Activated gamma-delta T cell (primary cell): ENCODE measurements at regions not wholly inside any gene's neighbourhood (a gene's known extent, or its start where the extent isn't known, plus 50 kb on each side); places are given as distances from the start of the nearest gene placed in this dataset.
A peak's percentile ranks its signal among the peaks of the same experiment; 100 is the strongest.

Experiments used
- DNase-seq: peaks from one replicate; lab custom pipeline; 2025; lab: John Stamatoyannopoulos, UW

DNA sequence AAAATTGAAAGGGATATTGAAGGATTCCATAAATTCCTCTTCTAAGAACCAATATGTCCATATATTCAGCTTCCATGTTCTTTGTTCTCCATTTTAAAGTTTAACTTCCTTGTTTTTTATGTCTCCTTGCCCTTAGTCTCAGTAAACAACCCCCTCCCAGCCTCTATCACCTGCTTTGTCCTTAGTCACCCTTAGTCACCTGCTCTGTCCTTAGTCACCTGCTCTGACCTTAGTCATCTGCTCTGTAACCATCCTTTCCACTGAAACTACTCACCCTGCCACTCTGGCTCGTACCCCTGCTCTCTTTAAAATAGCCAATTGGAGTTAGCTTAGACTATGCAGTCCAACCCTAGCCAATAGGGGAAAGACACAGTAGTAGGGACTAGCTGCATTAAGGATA, 136.2 kb upstream of the TMEM106B start:
- no peak for DNase-seq

DNA sequence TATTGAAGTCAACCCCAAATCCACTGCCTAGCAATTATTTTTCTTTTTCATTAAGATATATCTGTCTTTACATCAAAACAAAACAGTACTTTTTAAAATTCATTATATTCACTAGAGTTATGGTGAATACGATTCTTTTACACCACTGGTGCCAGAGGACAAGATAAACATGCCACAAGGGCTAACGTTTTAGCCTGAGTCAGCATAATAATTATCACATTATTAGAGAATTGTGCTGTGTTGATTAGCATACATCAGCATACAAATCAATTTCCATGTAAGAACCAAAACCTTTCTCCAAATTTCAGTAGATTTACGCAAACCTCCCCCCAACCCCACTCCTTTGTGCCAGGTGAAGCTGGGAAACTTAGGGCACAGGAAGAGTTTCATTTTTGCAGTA, 131.1 kb upstream of the TMEM106B start:
- DNase-seq, result no peak

DNA sequence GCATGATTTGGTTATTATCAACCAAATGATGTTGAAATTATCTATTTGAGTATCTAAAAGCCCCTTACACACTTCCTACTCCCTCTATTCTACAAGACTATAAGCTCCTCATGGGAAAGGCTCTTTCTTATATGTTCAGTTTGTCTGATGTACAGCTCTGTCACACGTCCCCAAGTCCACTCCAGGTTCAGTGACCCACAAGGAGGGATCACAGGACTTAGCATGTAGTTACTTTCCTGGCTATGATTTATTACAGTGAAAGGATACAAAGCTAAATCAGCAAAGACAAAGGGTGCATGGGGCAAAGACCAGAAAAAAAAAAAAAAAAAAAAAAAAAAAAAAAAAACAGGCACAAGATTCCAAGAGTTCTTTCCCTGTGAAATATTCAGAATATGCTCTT, 125.6 kb upstream of the TMEM106B start:
- DNase-seq, result no peak

DNA sequence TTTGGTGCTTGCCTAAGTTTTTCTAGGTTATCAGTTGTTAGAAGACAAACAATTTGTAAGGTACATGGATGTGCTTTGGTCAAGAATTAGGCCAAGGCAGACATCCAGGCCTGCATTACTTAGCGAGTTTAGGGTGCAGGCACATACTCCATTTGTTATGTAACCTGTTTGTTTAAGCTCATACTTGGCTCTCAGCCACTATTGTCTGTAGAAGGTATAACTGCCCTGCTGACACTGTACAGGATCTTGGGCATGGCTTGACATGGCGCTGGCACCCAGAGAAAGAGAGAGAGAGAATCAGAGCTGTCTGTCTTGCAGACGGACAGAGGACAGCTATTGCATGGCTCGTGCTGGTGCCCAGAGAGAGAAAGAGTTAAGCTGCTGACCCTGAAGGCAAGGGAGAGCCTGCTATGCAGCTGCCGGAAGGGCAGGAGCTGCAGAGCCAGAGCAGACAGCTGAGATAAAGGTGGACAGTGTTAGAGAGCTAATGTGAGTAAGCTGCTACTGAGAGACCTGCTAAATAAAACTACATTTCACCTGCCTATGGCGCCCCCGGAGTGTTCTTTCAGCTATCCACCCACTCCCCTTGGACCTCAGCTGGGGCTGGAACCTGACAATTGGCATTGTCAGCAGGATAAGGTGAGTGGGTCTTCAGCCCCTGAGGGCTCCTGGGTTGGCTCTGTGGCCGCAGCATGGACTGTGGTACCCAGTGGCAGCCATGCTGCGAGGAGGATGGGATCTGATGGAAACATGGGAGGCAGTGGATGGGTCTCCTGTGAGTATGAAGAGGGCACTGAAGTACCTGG, 120.9 kb upstream of the TMEM106B start:
- no peak for DNase-seq

DNA sequence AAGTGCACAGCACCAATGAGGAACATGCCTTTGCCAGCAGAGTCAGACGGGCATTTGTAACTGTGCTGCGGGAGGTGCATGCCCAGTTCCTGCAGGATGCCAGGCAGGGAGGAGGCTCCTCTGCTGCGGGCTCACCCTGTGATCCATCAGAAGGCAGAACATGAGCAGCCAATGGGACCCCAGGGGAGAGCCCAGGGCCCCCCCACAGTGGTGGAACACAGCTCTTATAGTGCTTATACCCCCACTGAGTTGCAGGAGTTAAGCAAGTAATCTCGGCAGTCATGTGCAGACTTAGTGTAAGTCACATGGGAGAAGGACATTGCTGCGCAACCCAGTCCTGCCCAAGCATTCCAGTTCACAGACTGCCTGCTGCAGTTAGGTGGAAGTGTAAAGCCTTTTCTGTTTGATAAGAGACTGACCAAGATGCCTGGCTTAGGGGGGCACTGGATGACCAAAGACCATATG, 120.3 kb upstream of the TMEM106B start:
- no peak for DNase-seq

DNA sequence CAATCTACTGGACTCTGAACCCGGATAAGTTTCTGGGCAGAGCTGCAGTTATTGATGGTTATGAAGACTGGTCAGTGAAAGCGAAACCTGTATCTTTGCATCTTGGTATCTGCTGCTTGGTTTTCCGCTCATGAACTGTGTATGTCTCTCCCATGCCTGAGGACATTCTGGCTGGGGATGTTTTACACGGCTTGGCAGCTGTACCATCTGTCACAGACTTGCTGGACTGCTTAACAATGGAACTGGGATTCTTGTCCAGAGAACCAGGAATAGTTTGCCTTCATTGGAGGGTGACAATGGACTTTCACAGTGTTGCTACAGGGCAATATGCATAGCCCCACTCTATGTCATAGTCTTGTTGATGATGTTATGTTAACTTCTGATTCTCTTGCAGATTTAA, 119.9 kb upstream of the TMEM106B start:
- DNase-seq, result no peak

DNA sequence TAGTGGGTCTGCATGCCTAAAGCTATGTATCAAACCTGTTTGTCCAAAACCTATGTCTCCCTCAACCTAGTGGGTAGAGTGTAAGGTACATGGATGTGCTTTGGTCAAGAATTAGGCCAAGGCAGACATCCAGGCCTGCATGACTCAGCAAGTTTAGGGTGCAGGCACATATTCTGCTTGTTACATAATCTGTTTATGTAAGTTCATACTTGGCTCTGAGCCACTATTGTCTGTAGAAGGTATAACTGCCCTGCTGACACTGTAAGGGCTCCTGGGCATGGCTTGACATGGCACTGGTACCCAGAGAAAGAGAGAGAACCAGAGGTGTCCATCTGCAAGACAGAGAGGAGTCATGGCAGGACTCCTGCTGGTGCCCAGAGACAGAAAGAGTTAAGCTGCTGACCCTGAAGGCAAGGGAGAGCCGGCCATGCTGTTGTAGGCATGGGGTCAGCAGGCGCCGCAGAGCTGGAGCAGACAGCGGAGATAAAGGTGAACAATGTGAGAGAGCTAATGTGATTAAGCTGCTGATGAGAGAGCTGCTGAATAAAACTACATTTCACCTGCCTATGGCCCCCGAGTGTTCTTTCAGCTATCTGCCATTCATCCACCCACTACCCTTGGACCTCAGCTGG, 118.5 kb upstream of the TMEM106B start:
- DNase-seq, result no peak

DNA sequence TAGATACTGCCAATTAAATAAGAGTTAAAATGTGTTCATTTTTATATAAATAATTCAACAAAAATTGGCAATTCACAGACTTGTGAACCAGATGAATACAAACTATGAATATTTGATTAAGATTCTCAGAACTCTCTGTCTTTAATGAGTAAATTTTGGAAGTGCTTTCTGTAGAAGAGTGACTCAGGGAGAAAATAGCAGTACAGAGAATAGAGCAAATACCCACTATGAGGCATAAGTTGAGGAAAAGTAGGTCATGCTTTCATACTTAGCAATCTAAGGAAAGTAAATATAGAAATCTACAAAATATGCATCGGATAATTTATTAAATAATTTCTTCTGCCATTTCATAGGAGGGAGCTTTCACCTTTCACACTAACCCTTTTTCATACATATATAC, 117.7 kb upstream of the TMEM106B start:
- no peak for DNase-seq

DNA sequence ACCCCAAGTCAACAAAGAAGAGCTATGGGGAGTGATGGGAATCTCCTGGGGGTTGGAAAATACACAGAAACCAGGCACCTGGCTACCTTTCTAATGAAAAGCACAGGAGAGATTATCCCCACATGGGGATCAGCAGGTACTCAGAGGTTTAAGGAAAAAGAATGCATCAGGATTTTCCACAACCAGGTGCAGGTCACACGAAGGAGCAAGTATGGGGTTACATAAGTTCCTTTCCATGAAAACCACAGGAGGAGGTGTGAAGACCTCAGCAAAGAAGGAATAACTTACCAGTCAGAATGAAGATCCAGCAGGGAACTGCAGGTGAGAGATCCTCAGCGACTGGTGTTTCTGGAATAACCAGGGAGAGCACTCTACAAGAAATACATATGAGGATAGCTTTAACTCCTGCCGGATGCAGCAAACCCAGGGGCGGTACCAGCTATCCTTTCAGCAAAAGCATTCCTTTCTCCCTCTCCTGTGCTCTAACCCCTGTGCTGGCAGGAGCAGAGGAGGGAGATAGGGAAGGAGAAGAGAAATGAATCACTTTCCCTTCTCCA, 116.7 kb upstream of the TMEM106B start:
- no peak for DNase-seq

DNA sequence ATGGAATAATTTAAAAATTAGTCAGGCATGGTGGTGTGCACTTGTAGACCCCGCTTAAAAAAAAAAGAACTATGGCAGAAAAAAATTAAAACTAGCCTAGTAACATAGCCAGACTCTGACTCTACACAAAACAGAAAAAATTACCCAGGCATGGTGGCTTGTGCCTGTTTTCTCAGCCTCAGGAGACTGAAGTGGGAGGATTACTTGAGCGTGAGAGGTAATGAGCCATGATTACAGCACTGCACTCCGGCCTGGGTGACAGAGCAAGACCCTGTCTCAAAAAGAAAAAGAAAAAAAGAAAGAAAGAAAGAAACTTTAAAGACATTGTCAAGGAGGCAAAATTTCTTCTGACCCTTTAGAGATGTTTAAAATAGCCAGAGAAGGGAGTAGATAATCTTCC, 109.0 kb upstream of the TMEM106B start:
- DNase-seq, result no peak

DNA sequence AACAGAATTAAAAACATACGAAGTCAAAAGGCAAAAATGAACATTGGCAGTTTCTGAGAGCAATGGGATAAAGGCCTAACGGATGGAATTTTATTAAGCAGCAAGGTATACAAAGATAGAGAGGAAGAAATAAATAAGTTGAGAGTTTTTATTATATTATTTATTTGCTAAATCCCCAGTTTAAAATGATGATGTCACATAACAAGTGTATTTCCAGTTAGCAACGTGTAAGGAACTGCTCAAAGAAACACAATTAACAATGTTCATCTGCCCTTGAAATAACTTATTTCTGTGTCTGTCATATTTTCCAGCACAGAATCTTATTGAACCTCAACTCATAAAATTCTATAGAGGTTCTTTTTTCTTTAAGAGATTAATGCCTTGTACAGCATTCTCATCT, 108.6 kb upstream of the TMEM106B start:
- DNase-seq, result no peak

DNA sequence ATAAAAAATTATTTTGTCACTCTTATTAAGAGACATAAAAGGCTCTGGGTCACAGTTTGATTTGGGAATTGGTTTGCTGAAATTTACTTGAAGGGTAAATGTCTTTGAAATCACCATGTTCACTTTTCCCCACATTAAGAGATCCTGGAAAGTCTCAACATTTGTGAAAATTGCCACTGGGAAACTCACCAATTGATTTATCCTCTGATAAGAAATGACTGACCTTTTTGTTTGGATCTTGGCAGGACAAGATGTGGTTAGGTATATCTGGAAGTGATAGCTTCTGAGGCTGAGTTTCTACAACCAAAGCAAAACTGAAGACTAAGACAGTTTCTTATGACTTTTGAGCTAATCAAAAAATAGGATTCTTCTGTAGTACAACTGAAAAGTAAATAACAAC, 107.1 kb upstream of the TMEM106B start:
- no peak for DNase-seq

DNA sequence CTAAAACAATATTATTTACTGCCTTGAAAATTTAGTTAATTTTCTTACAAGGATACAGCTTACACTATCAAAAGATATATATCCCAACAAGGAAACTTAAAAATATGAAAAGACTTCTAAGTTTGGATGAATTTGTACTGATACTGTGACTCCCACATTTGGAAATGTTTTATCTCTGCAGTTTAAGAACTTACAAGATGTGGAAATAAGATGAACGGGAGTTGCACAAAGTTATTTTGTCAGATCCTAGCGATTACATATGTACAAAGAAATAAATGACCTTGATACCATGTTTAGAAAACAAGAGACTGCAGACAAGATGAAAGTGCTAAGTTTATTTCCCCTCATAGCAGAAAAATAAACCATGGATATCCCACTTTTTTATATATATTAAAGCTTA, 103.7 kb upstream of the TMEM106B start:
- DNase-seq, result no peak

DNA sequence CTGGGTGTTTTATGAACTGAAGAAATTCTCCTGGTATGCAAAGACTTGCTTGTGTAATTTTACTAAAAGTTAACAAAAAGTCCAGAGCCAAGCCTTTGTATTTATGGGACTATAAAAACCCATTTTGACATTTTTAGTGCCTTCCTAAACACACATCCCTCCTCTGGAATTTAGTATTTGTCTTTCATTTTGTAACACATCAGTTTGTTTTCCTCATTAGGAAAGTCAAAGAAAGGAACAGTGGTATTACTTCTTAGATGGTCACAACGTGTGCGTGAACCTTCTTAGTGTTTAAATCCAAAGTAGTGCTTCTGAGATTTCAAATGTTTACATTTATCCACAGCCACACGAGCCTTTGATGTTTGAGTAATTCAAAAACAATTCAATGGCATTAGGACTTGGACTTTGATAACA, 103.2 kb upstream of the TMEM106B start:
- DNase-seq, result no peak

DNA sequence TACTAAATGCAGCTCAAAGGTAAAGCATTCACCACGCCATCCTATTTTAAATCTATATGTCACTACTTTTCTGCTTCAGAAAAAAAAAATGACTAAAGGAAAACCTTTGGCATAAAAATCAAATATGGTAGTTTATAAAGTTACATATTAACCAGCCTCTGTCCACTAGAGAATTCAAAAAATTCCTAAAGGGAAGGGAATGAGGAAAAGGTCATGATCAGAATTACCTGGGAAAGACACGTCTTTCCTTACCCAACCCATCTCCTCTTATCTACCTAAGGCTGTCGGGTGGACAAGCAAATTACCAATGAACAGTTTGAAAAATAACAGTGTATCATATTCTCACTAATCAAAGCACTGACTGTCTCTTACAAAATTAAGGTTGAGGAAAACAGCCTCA, 100.7 kb upstream of the TMEM106B start:
- no peak for DNase-seq

DNA sequence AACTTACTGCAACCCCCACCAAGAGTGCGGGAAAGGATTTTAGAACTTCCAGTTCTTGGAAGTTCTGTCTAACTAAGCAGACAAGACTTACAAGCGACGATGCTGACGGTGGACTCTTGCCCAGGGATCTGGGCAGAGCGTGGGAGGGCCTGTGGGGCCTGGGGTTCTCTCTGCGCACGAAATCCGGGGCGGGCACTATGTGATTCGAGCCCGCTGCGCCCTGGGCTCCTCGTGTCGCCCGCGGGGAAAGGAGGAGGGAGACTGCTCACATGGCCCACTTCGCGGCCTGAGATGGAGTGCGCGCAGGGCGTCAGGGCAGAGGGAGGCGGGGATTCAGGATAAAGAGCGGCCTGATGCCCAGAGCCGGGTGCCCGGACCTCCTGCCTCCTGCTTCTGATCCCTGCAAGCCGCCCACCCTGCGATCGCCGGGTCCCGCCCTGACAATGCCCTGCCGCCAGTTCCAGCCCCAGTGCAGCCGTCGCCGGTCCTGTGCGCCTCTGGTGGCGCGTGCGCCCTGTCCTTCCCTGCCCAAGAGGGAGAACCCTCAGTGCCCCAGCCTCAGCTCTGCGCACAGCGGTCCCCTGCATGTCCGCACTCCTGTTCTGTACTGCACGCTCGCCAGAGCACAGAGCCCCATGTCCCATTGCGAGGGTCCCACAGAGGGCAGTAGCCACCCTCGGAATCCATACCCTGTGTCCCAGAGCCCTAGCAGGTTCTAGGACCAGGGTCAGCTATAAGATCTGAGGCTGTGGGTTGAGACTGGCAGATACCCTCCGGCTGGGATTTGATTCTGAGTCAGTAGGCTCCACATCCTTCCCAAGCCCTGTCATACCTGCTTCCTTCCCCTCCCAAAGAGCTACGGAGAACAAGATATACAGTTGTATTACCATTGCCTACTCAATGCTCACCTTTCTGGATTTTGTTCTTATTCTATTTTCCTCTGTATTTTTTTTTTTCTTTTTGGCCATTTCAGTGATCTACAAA, 99.4 kb upstream of the TMEM106B start:
- DNase-seq, result peak; percentile 11

DNA sequence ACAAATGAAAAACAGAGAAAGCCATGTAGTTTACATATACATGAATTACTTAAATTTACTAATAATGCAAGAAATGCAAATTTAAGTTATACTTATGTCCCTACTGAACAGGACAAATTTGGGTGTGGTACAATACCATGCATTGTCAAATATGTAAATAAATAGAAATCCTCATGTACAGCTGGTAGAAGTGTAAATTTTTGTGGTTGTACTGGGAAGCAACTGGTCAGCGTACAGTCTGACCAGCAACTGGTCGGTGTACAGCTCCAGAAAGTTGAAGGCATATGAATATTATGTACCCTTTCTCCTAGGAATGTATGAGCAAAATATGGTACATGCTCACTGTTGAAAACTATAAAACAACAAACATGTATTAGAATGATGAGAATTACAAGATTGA, 93.9 kb upstream of the TMEM106B start:
- DNase-seq, result no peak

DNA sequence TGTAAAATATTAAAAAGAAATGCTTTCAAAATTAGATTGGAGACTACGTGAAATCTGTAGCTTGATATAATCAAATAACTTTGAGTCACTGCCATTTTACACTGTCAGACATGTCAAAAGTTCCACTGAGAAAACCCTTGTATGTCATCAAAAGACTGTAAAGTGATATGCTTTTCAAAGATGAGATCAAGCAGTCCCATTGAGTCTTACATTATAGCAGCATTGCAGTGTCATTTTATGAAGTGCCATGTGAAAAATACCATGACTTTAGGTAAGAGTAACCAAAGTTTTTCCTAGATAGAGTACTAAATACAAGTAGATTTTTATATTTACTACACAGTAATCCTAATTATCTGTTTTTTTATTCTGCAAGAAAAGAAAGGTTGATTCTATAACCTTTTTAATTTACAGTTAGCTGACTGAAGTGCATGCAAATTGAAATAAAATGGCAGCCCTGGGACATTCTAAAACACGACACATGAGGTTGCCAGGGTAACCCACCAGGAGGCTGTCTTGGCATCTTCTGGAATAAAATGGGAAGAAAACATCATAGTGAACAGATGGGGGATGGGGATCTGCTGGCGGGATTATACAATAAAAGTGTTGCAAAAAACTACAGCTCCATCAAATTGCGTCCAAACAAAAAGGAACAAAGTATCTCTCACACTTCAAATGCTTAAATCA, 91.3 kb upstream of the TMEM106B start:
- DNase-seq, result no peak

DNA sequence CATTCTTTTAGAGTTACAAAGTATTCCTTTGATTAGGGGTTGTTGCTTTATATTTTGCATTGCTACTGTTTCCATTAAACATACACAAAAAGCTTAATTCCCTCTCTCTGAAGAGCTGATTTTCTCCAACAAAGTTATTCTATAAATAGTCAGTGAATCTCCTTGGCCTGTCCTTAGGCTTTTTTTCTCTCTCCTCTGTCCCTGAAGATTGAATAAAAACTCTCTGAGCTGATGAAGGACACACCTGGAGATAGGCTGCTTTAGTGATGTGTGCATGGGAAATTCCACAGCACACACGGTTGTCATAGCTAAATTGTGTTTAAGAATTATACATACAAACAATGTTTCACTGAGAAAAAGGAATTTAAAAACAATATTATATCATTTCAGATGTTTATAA, 90.5 kb upstream of the TMEM106B start:
- no peak for DNase-seq

DNA sequence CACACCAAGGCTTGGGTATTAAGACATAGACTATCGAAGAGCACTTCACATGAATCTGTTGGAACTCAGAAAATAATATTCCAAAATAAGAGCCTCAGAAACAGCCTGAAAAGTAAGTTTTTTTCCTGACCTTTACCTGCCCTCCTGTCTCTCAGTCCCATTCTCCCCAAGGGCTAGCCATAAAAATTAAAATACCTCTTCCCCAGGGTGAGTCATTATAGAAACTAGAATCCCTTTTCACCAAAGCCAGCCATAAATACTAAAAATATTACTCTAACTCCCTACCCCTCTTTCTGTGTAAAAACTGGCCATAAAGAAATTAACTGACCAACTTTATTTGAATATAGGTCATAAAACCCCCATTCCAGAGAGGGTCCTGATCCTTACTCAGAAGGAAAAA, 87.9 kb upstream of the TMEM106B start:
- no peak for DNase-seq

DNA sequence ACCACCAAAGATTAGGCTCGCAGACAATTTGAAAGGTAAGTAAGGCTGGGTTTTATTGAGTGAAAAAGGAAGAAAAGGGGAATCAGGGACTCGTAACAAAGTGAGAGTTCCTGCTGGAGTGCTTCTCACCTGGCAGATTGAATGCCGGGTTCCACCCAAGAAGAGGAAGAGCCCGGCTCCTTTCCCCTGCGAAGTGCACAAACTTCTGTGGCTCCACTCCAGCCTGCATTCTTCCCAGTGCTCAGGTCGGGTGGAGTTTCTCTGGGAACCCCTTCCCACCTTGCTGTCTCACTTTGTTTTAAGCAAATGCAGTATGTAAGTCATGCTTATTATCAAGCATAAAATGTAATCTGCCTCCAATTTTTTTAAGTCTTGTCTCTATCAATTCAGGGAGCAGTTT, 87.1 kb upstream of the TMEM106B start:
- DNase-seq, result no peak

DNA sequence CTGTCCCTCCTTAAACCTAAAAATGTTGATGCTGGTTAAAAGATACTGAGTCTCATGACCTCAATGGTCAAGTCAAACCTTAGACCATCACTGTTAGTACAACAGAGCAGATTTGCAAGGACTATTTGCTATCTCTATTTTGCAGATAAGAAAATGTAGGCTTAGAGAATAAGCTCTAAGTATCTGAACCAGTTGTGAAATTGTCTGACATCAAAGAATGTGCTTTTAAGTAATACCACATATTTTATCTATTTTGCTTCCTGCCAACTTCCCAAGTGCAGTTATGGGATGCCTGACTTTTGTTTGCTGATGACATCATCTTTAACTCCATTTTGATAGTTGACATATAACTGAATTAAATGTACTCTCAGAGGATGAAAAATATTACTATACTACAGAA, 83.6 kb upstream of the TMEM106B start:
- DNase-seq, result no peak
